Ovary (tissue), 3 donors: ENCODE measurements at regions not wholly inside any gene's neighbourhood (a gene's known extent, or its start where the extent isn't known, plus 50 kb on each side); places are given as distances from the start of the nearest gene placed in this dataset.

ENCODE experiments used
- CTCF ChIP-seq, 3 donors: fragments of 450-650 bp in 2 of 3; fragments of 200-600 bp in 1 of 3; IDR thresholded peaks; one replicate each; pipeline versions ENCODE4 v1.5.1 to v1.8.0; 2016 to 2022; ENCODE audit warnings: antibody characterized with exemption in 3 of 3, mild to moderate bottlenecking in 1 of 3
- EP300 ChIP-seq: sonication (generic); formaldehyde crosslinking; IDR thresholded peaks from one replicate; pipeline ENCODE4 v1.6.1; 2017; ENCODE audit warnings: antibody characterized with exemption
- POLR2A ChIP-seq: fragments of 450-650 bp; IDR thresholded peaks from one replicate; pipeline ENCODE4 v1.6.1; 2017; ENCODE audit warnings: antibody characterized with exemption, mild to moderate bottlenecking, moderate library complexity
- donor health status: DM: no; HTN: no; CAD: no.

DNA sequence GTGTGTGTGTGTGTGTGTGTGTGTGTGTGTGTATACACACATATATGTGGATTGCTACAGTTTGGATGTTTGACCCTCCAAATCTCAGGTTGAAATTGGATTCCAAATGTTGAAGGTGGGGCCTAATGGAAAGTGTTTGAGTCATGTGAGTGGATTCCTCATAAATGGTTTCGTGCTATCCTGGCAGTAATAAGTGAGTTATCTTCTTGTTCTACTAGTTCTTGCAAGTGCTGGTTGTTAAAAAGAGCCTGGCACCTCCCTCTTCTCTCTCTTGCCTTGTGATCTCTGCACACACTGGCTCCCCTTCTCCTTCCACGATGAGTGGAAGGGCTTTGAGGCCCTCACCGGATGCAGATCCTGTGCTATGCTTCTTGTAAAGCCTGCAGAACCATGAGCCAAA is 344.1 kb downstream of the SH2D1A start:
- TF ChIP-seq CTCF (IDR thresholded peaks at IDR 0.05) (no peak), EP300 (no peak), POLR2A (no peak)
